ENCODE measurements at regions not wholly inside any gene's neighbourhood (a gene's known extent, or its start where the extent isn't known, plus 50 kb on each side); places are given as distances from the start of the nearest gene placed in this dataset.
A peak's percentile ranks its signal among the peaks of the same experiment; 100 is the strongest.

GRCh38 chr5:96601715-96602244 is 60.4 kb upstream of the CAST start (continued):
- TF ChIP-seq ZNF184 (tag by site-specific recombination; IDR thresholded peaks at IDR 0.05) (no peak), HOXA7 (CRISPR knock-in tag; IDR thresholded peaks at IDR 0.05; ENCODE audit: borderline replicate concordance) (no peak), ZNF335 (tag by site-specific recombination; conservative IDR thresholded peaks at IDR 0.05) (peak; percentile 85), ZEB2 (tag by site-specific recombination; IDR thresholded peaks at IDR 0.05) (no peak), ZNF654 (tag by site-specific recombination; IDR thresholded peaks at IDR 0.05; ENCODE audit: low read depth) (peak; percentile 76)

GRCh38 chr5:96602776-96603175 is 59.4 kb upstream of the CAST start:
- Histone ChIP-seq H3K36me3 (ENCODE audit: control insufficient read depth in 2 of 2, insufficient read depth in 1 of 2, low read length in 2 of 2) (no peaks in the 10 kb centered on the region), H3K27ac (ENCODE audit: extremely low read depth, low read depth, low read length) (no peak overlapping the region), H3K4me3 (ENCODE audit: low read depth, low read length) (no peak overlapping the region), H3K9me3 (ENCODE audit: control insufficient read depth, insufficient read depth, low read depth, low read length) (no peaks in the 10 kb centered on the region), H3K4me1 (ENCODE audit: control insufficient read depth, insufficient read depth, low read length) (no peaks in the 10 kb centered on the region)
- ChIA-PET POLR2A (interaction anchor here (1.2 kb wide), 1 partner anchor 58 kb away, joined by 5 read pairs; no protein-coding TSS in a partner anchor), CTCF (interaction anchor here (0.6 to 8.3 kb wide), 16 partner anchors 10 to 773 kb away, joined by 3 to 127 read pairs (median 4); partner anchors contain the start of gene PCSK1)
- TF ChIP-seq BCL11A (tag by site-specific recombination; IDR thresholded peaks at IDR 0.05; ENCODE audit: low read depth) (no peak), ATF2 (tag by site-specific recombination; IDR thresholded peaks at IDR 0.05; ENCODE audit: low read depth) (no peak), ZNF76 (tag by site-specific recombination; IDR thresholded peaks at IDR 0.05; ENCODE audit: borderline replicate concordance, low read depth) (no peak), ZNF830 (tag by site-specific recombination; IDR thresholded peaks at IDR 0.05; ENCODE audit: low read depth) (no peak)

- Histone ChIP-seq H3K4me1 (ENCODE audit: control insufficient read depth, insufficient read depth, low read length) (no peaks in the 10 kb centered on the region), H3K36me3 (ENCODE audit: control insufficient read depth in 2 of 2, insufficient read depth in 1 of 2, low read length in 2 of 2) (no peaks in the 10 kb centered on the region), H3K4me3 (ENCODE audit: low read depth, low read length) (no peak overlapping the region), H3K9me3 (ENCODE audit: control insufficient read depth, insufficient read depth, low read depth, low read length) (no peaks in the 10 kb centered on the region), H3K27ac (ENCODE audit: extremely low read depth, low read depth, low read length) (no peak overlapping the region)
- ChIA-PET CTCF (interaction anchor here (1.1 to 8.3 kb wide), 5 partner anchors 9 to 801 kb away, joined by 3 to 127 read pairs (median 6); no protein-coding TSS in a partner anchor), POLR2A (no interaction called here)
- TF ChIP-seq ZNF654 (tag by site-specific recombination; IDR thresholded peaks at IDR 0.05; ENCODE audit: low read depth) (no peak), ZBTB44 (tag by site-specific recombination; IDR thresholded peaks at IDR 0.05) (no peak), SP7 (tag by site-specific recombination; IDR thresholded peaks at IDR 0.05) (no peak), ZNF211 (tag by site-specific recombination; IDR thresholded peaks at IDR 0.05; ENCODE audit: low read depth) (no peak), ZSCAN4 (tag by site-specific recombination; IDR thresholded peaks at IDR 0.05) (no peak), PATZ1 (tag by site-specific recombination; IDR thresholded peaks at IDR 0.05) (no peak), ZNF292 (tag by site-specific recombination; IDR thresholded peaks at IDR 0.05; ENCODE audit: borderline replicate concordance, low read depth) (no peak), ZBTB1 (tag by site-specific recombination; IDR thresholded peaks at IDR 0.05) (no peak), ZNF146 (tag by site-specific recombination; IDR thresholded peaks at IDR 0.05) (no peak), ZNF184 (tag by site-specific recombination; IDR thresholded peaks at IDR 0.05) (no peak), ZSCAN16 (tag by site-specific recombination; IDR thresholded peaks at IDR 0.05) (no peak), ZEB2 (tag by site-specific recombination; IDR thresholded peaks at IDR 0.05) (no peak), ZNF501 (tag by site-specific recombination; IDR thresholded peaks at IDR 0.05) (no peak), ZNF571 (tag by site-specific recombination; IDR thresholded peaks at IDR 0.05) (no peak), KLF17 (tag by site-specific recombination; IDR thresholded peaks at IDR 0.05) (no peak), ZNF549 (tag by site-specific recombination; IDR thresholded peaks at IDR 0.05) (no peak), ELK4 (IDR thresholded peaks at IDR 0.05; ENCODE audit: borderline replicate concordance, low read depth, low read length) (no peak)
Measured at GRCh38 chr5:96605144-96605837, 56.9 kb upstream of the CAST start.
